ENCODE measurements at regions not wholly inside any gene's neighbourhood (a gene's known extent, or its start where the extent isn't known, plus 50 kb on each side); places are given as distances from the start of the nearest gene placed in this dataset.
"Not testable (repeated sequence)": the region's sequence is repeated elsewhere in the genome, so short reads cannot be mapped to it uniquely, and the experiment has no call there.

- DNase-seq = no peak
These were observed 199.4 kb downstream of the CHIC2 start for GRCh38 chr4:53865054-53865453.

GRCh38 chr4:53863736-53864365, 200.6 kb downstream of the CHIC2 start:
- no peak for DNase-seq

- no peak for DNase-seq
These were observed 201.2 kb downstream of the CHIC2 start for GRCh38 chr4:53863158-53863557.

GRCh38 chr4:53861856-53862610, 202.4 kb downstream of the CHIC2 start:
- DNase-seq = no peak

GRCh38 chr4:53859305-53859704, 205.1 kb downstream of the CHIC2 start:
- DNase-seq = no peak

GRCh38 chr4:53858744-53859143, 205.7 kb downstream of the CHIC2 start:
- no peak for DNase-seq

GRCh38 chr4:53855581-53856250, 208.7 kb downstream of the CHIC2 start:
- no peak for DNase-seq

- no peak for DNase-seq
These were observed 209.3 kb downstream of the CHIC2 start for GRCh38 chr4:53854991-53855568.

- no peak for DNase-seq
These were observed 212.1 kb downstream of the CHIC2 start for GRCh38 chr4:53852343-53852742.

GRCh38 chr4:53847965-53848364, 216.4 kb downstream of the CHIC2 start:
- no peak for DNase-seq

- DNase-seq = no peak
These were observed 219.9 kb downstream of the CHIC2 start for GRCh38 chr4:53844551-53844950.

GRCh38 chr4:53844133-53844532, 220.3 kb downstream of the CHIC2 start:
- no peak for DNase-seq

- no peak for DNase-seq
These were observed 222.7 kb downstream of the CHIC2 start for GRCh38 chr4:53841711-53842110.

GRCh38 chr4:53840643-53841042, 223.8 kb downstream of the CHIC2 start:
- DNase-seq = no peak

- not testable (repeated sequence) for DNase-seq
These were observed 231.0 kb downstream of the CHIC2 start for GRCh38 chr4:53833302-53834003.

GRCh38 chr4:53832549-53832948, 231.9 kb downstream of the CHIC2 start:
- DNase-seq = no peak

- no peak for DNase-seq
These were observed 233.9 kb downstream of the CHIC2 start for GRCh38 chr4:53830511-53830910.

- DNase-seq = no peak
These were observed 230.0 kb upstream of the LNX1 start for GRCh38 chr4:53821179-53821851.

- no peak for DNase-seq
These were observed 226.8 kb upstream of the LNX1 start for GRCh38 chr4:53818104-53818503.

- no peak for DNase-seq
These were observed 225.3 kb upstream of the LNX1 start for GRCh38 chr4:53816561-53816960.

GRCh38 chr4:53815281-53815680, 224.0 kb upstream of the LNX1 start:
- DNase-seq = no peak

- no peak for DNase-seq
These were observed 222.7 kb upstream of the LNX1 start for GRCh38 chr4:53813998-53814397.

Measured in T-helper 2 cell (primary cell).